ENCODE measurements at regions not wholly inside any gene's neighbourhood (a gene's known extent, or its start where the extent isn't known, plus 50 kb on each side); places are given as distances from the start of the nearest gene placed in this dataset.

DNA sequence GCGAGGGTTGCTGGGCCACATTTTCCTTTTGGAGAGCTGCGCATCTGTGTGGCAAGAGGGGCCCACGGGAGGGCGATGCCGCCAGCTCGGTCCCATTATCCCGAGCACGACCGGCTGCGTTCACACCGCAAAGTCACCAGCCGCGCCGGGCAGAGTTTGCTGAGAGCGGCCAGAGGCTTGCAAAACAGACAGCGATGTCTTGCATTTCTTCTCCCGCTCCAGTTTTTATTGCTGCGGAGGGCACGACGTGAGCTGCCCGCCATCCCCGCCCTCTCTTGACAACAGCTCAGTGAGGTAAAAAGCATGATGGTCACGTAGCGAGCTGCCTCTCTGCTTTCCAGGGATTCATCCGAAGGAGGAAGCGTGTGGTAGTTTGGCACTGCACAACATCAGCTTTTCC lies 102.1 kb upstream of the TENM3 start:
- no peak for DNase-seq (ENCODE audit: extremely low spot score)
- no peak overlapping the region for H3K27ac ChIP-seq (ENCODE audit: low read depth)
- WGBS, result 48% methylated on average over 26 of the region's 26 CpGs

DNA sequence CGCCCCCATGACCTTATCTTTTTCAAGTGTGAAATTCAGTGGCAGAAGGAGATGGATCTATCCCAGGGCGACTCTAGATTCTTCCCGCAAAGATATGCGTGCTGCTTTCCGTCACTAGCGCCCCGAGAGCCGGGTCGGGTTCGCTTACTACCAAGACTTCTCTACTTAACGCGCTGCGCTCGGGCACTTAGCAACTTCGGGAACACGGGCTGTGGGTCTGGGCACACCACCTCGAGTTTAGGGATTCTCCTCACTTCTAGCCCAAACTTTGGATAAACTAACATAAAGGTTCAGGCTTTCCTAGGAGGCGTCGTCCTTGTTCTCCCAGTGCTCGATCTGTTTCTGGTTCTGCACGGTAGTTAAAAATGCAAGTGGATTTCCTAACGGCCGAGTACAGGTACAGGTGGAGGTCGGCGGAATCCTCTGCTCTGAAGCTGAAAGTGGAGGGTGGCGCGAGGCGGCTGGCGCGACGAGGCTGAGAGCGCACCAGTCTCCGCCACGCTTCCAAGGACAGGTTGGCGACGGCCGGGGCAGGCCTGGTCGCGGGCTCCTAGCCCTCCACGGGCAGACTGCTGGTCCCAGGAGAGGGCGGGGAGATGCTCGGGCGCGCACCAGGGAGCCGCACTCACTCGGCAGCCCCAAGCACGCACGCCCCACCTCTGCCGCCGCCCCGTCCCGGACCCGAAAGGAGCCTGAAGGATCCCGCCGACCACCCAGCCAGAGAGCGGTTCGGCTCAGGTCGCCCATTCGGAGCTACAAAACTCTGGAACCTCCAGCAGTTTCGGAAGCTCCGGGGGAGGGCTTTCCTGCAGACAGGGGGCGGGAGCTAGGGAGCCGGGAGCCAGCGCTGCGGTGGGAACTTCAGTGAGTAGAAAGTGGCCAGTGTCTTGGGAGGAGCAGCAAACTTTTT lies 100.8 kb upstream of the TENM3 start:
- no peak for DNase-seq (ENCODE audit: extremely low spot score)
- H3K4me1 ChIP-seq (ENCODE audit: insufficient read depth), result no peaks in the 10 kb centered on the region
- 35% methylated on average over 65 of the region's 65 CpGs for WGBS
- H3K27ac ChIP-seq (ENCODE audit: low read depth), result no peak overlapping the region
- H3K4me3 ChIP-seq (ENCODE audit: low read depth, low read length), result peak overlapping the region; percentile 83
- H3K36me3 ChIP-seq (ENCODE audit: insufficient read depth), result no peaks in the 10 kb centered on the region

More for the DNA sequence above, 102.1 kb upstream of the TENM3 start:
- H3K4me3 ChIP-seq (ENCODE audit: low read depth, low read length), result no peak overlapping the region
- no peaks in the 10 kb centered on the region for H3K36me3 ChIP-seq (ENCODE audit: insufficient read depth)
- no peaks in the 10 kb centered on the region for H3K4me1 ChIP-seq (ENCODE audit: insufficient read depth)

DNA sequence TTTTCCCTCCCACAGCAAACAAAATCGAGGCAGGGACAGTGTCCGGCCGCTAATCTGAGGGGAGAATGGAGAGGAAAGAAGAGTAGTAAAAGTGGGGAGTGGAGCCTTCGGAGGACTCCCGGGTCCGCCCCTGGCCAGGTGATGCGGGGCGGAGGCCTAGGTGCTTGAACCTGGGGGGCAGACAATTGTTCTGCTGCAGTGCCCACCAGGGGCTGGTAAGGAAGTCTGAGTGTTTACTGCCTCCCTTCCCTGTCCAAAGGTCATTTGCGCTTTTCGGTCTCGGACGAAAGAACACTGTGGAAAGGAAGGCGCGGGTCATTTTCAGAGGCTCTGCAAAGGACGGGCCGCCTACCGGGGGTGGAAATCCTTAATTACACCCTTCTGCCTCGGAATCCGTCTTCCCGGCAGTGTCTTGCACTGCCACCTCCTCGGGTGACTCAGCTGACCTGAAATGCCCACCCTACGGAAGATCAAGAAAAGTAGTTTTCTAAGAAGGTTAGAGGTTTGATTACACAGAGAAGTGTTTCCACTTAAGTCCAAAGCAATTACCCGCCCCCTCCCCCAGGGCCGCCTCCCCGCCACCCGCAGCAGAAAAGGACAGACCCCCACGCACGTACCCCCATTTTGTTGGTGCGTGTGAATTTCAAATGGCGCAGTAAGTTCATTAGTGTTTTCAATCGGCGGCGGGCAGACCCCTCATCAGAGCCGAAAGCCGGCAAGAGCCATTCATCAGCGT lies 99.9 kb upstream of the TENM3 start:
- no peak for DNase-seq (ENCODE audit: extremely low spot score)

DNA sequence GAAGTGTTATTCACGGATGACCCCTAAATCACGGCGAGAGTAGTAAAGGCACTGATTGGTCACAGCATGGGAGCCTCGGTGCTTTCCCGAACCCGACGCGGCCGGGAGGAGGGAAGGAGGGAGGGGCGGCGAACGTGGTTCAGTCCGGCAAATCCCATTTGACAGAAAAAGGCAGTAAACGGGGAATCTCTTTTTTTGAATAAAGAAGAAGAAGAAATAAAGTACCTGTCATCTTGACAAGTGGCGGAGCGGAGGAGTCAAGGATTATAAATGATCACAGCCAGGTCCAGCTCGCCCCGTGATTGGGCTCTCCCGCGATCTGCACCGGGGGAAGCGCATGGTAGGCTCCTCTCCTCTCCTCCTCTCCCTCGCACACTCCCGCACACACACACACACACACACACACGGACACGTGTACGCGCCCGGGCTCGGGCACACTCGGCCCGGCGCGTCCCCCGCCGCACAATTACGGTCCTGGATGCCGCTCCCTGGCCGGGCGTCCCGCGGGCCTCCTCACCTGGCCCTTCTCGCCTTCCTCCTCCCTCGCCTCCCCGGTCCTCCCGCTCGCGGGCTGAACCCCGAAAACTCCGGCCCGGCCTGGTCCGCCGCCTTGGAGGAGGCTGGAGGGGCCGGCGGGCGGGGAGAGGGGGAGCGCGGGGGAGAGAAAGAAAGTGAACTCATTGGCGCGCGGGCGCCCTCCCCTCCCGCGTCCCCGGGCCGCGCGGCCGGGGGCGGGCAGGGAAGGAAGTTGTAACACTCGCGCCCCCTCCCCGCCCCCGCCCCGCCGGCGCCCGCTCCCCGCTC lies 99.2 kb upstream of the TENM3 start:
- H3K36me3 ChIP-seq (ENCODE audit: insufficient read depth), result no peaks in the 10 kb centered on the region
- H3K27ac ChIP-seq (ENCODE audit: low read depth), result no peak overlapping the region
- WGBS, result under 1% methylated on average over 75 of the region's 79 CpGs
- no peak for DNase-seq (ENCODE audit: extremely low spot score)
- H3K4me1 ChIP-seq (ENCODE audit: insufficient read depth), result no peaks in the 10 kb centered on the region
- H3K4me3 ChIP-seq (ENCODE audit: low read depth, low read length), result peak overlapping the region; percentile 83

More for the DNA sequence above, 99.9 kb upstream of the TENM3 start:
- no peaks in the 10 kb centered on the region for H3K36me3 ChIP-seq (ENCODE audit: insufficient read depth)
- peak overlapping the region; percentile 83 for H3K4me3 ChIP-seq (ENCODE audit: low read depth, low read length)
- no peaks in the 10 kb centered on the region for H3K4me1 ChIP-seq (ENCODE audit: insufficient read depth)
- no peak overlapping the region for H3K27ac ChIP-seq (ENCODE audit: low read depth)
- WGBS, result 1% methylated on average over 36 of the region's 36 CpGs

DNA sequence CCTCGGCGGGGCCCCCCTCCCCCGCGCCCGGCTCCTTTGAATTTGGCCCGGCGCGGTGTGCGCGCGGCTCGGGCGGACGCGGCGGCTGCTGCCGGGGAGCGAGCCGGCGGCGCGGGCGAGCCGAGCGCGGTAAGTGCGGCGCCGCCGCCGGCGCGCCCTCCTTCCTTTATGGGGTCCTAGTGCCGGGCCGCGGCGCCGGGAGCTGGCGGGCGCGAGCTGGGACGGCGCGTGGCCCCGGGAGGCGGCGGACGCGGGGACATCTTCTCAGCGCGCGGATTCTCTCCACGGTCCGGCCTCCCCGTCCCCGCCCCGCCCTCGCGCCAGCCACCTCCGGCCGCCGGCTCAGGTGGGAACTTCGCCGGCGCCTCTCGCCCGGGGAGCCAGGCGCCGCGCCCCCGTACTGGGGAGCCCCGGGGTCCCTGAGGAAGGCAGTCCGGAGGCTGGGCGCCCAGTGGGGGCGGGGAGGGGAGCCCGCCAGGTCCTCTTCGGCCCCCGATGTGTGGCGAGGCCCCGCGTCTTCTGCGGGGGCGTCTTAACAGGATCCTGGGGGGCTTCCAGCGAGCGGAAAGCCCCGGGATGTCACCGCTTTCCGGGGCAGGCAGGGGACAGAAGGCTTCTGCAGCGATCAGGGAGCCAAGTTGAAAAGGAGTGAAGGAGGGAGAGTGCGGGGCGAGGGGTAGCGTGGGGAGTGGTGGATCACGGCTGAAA lies 98.4 kb upstream of the TENM3 start:
- Histone ChIP-seq H3K4me1 (ENCODE audit: insufficient read depth) (no peaks in the 10 kb centered on the region), H3K27ac (ENCODE audit: low read depth) (no peak overlapping the region), H3K36me3 (ENCODE audit: insufficient read depth) (no peaks in the 10 kb centered on the region), H3K4me3 (ENCODE audit: low read depth, low read length) (peak overlapping the region; percentile 83)
- under 1% methylated on average over 93 of the region's 93 CpGs for WGBS
- DNase-seq (ENCODE audit: extremely low spot score), result no peak

DNA sequence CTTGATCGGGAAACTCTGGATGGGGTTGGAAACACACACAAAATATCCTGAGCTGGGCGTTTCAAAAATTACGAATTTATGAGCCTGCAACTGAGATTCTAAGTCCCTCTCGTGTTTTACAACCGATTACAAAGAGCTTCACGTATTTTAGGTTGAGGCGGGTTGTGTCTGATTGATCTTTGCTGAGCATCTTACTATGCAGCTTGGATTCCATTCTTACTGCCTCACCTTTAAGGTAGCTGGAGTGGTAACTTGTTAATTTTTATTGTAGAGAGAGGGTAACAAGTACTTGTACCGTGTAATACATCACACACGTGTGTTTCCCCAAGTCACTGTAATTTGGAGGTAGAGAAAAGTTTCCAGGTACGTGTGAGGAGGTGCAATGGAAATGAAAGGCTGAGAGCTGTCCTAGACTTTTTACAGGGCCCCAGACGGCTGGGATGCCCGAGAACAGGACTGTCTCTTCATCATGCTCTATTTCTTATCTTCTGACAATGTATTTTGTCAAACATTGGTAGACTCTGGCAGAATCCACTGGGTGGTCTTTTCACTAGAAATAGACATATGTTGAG lies 97.8 kb upstream of the TENM3 start:
- Histone ChIP-seq H3K27ac (ENCODE audit: low read depth) (no peak overlapping the region), H3K4me1 (ENCODE audit: insufficient read depth) (no peaks in the 10 kb centered on the region), H3K4me3 (ENCODE audit: low read depth, low read length) (peak overlapping the region; percentile 83), H3K36me3 (ENCODE audit: insufficient read depth) (no peaks in the 10 kb centered on the region)
- WGBS, result 28% methylated on average over 12 of the region's 12 CpGs
- no peak for DNase-seq (ENCODE audit: extremely low spot score)

DNA sequence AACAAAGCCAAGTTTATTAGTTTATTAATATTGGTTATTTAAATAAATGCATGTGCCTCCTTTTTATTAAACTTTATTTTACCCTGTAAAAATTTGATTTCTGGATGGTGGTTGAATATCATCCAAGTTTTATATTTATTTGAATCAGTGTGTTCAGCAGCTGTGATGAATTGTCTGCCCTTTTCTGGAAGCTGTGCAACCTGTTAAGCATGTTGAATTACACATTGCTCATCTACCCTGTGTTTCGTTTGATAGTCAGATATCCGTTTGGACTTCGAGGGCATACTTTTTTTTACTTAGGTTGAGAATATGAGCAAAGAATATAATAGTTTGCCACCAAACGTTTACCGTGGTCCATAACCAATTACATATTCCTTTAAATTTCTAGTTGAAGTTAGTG lies 95.8 kb upstream of the TENM3 start:
- Histone ChIP-seq H3K27ac (ENCODE audit: low read depth) (no peak overlapping the region), H3K4me1 (ENCODE audit: insufficient read depth) (no peaks in the 10 kb centered on the region), H3K4me3 (ENCODE audit: low read depth, low read length) (no peak overlapping the region), H3K36me3 (ENCODE audit: insufficient read depth) (no peaks in the 10 kb centered on the region)
- no peak for DNase-seq (ENCODE audit: extremely low spot score)
- WGBS, result 84% methylated on average over 5 of the region's 5 CpGs

DNA sequence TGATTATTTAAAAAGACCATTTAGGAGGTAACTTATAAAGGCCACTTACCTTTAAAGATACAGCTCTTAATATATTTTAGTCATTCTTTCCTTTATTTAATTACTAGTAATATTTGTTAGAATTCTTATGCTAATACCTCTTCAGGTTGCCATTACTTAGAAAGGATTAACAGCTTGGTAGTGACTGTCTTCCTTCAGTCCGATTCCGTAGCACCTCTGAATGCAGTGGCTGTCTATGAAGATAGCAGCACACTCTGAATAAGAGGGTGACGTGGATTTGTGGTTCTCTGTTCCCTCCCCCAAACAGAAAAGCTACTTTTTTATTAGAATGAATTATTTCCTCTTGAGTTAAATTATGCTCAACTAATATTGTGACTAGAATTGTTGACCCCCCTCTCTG lies 92.6 kb upstream of the TENM3 start:
- Histone ChIP-seq H3K27ac (ENCODE audit: low read depth) (no peak overlapping the region), H3K4me1 (ENCODE audit: insufficient read depth) (no peaks in the 10 kb centered on the region), H3K4me3 (ENCODE audit: low read depth, low read length) (no peak overlapping the region), H3K36me3 (ENCODE audit: insufficient read depth) (no peaks in the 10 kb centered on the region)
- WGBS, result 94% methylated on average over 3 of the region's 3 CpGs
- DNase-seq (ENCODE audit: extremely low spot score), result no peak

DNA sequence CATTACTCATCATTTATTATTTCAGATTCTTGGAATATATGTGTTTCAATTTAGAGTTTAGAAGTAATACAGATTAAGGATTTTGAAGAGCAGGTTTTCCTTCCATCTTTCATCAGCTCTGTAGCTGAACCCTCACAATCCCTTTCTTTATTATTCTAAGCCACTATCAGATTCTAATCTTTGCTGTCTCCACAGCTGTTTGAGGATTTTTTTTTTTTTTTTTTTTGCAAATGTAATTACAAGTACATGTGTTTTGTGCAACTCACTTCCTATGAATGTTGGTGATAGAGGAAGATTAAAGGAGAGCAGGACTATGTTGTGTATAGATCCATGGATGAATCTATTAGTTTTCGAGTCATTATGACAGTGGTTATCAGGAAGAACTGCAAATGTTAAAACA lies 87.4 kb upstream of the TENM3 start:
- Histone ChIP-seq H3K4me1 (ENCODE audit: insufficient read depth) (no peaks in the 10 kb centered on the region), H3K36me3 (ENCODE audit: insufficient read depth) (no peaks in the 10 kb centered on the region), H3K27ac (ENCODE audit: low read depth) (no peak overlapping the region), H3K4me3 (ENCODE audit: low read depth, low read length) (no peak overlapping the region)
- no peak for DNase-seq (ENCODE audit: extremely low spot score)
- WGBS, result 77% methylated on average over 1 of the region's 1 CpG

DNA sequence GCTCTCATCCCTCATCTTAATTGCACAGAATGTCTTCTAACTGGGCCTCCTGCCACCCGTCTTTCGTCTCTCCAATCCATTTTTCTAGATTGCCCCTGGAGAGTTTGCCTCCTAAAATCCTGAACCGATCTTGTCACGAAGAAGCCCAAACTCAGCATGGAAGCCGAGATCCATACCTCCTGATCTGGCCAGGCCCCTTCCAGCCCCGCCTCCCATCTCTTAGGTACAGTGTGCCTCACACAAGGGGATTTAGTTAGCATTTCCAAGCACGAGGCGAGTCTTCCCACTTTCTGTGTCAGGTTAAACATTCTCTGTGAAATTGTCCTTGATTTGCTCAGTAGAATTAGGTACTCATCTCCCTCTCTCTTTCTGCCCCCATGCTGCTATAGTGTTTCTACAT lies 80.0 kb upstream of the TENM3 start:
- WGBS, result 78% methylated on average over 8 of the region's 8 CpGs
- H3K4me3 ChIP-seq (ENCODE audit: low read depth, low read length), result no peak overlapping the region
- no peak overlapping the region for H3K27ac ChIP-seq (ENCODE audit: low read depth)
- DNase-seq (ENCODE audit: extremely low spot score), result no peak
- no peaks in the 10 kb centered on the region for H3K36me3 ChIP-seq (ENCODE audit: insufficient read depth)
- no peaks in the 10 kb centered on the region for H3K4me1 ChIP-seq (ENCODE audit: insufficient read depth)

DNA sequence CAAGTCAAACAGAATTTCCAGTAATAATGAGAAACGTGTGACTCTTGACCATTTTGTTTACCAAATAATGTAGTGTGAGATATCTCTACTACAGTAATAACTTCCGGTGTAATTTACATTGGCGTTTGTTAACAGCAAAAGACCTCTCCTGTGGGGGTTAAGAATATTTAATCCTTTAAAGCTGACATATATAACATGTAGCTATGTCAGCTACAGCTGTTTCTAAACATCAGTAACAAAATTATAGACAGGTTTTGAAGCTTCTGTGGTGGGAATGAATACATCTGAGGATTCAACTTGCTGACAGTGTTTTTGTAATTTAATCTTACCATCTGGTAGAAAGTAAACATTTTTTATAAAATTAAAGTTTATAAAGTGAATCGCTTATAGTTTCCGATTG lies 73.6 kb upstream of the TENM3 start:
- Histone ChIP-seq H3K27ac (ENCODE audit: low read depth) (no peak overlapping the region), H3K4me3 (ENCODE audit: low read depth, low read length) (no peak overlapping the region), H3K36me3 (ENCODE audit: insufficient read depth) (no peaks in the 10 kb centered on the region), H3K4me1 (ENCODE audit: insufficient read depth) (no peaks in the 10 kb centered on the region)
- 53% methylated on average over 5 of the region's 5 CpGs for WGBS
- DNase-seq (ENCODE audit: extremely low spot score), result no peak

DNA sequence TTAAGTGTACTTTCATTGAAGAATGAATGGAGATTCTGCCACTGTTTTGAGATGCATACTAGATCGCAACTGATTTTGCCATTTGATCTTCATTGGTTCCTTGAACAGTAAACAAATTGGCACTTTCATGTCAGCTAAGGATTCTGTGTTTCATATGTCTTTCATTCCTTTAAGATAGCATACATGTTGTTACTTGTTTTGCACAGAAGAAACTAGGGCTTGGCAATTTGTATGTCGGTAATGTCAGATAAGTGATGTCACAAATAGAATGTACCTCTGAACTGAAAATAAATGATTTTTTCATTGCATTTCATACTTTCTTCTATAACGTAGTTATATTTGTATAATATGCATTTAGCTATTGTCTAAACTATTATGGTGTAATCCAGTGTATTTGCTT lies 73.2 kb upstream of the TENM3 start:
- WGBS, result 79% methylated on average over 3 of the region's 3 CpGs
- Histone ChIP-seq H3K36me3 (ENCODE audit: insufficient read depth) (no peaks in the 10 kb centered on the region), H3K4me1 (ENCODE audit: insufficient read depth) (no peaks in the 10 kb centered on the region), H3K4me3 (ENCODE audit: low read depth, low read length) (no peak overlapping the region), H3K27ac (ENCODE audit: low read depth) (no peak overlapping the region)
- no peak for DNase-seq (ENCODE audit: extremely low spot score)

DNA sequence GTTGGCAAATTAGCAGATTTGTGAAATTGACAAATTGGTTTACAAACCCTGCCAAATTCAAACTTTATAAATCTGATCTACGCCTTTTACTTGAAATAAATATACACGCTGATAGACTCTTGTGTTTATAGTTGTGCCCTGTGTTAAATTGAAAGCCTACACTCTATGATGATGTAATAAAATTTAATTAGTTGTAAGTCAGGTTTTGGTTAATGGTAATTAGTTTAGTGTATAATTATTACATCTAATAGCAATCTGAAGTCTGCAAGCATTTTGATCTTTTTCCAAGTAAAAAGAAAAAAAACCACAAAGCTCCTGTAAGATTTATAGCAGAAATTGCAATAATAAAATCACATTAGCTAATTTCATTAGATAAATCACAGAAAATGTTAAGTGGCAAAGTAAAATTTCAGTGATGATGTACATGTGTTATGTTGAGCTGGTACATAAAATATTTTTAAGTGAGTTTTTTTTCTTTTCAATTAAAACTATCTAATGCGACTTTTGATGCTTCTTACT lies 72.7 kb upstream of the TENM3 start:
- no peak overlapping the region for H3K4me3 ChIP-seq (ENCODE audit: low read depth, low read length)
- no peaks in the 10 kb centered on the region for H3K36me3 ChIP-seq (ENCODE audit: insufficient read depth)
- no peak overlapping the region for H3K27ac ChIP-seq (ENCODE audit: low read depth)
- 88% methylated on average over 3 of the region's 3 CpGs for WGBS
- no peak for DNase-seq (ENCODE audit: extremely low spot score)
- no peaks in the 10 kb centered on the region for H3K4me1 ChIP-seq (ENCODE audit: insufficient read depth)
